HEK293 (cell line): ENCODE measurements at regions not wholly inside any gene's neighbourhood (a gene's known extent, or its start where the extent isn't known, plus 50 kb on each side); places are given as distances from the start of the nearest gene placed in this dataset.

Experiments used
- GFI1B ChIP-seq: fragments of 450-650 bp; formaldehyde crosslinking; IDR thresholded peaks from 2 replicates; pipeline ENCODE4 v1.5.1; 2016; ENCODE audit warnings: missing biosample characterization, missing genetic modification characterization
- ZNF121 ChIP-seq: fragments of 450-650 bp; formaldehyde crosslinking; IDR thresholded peaks from 2 replicates; pipeline ENCODE4 v1.5.1; 2016; ENCODE audit warnings: missing biosample characterization, missing genetic modification characterization
- ZNF274 ChIP-seq, 2 experiments: fragments of 200-500 bp in 1 of 2; fragments of 450-650 bp in 1 of 2; sonication (Bioruptor generic) in 1 of 2; formaldehyde crosslinking in 1 of 2; IDR thresholded peaks; 2 replicates each; pipeline versions ENCODE4 v1.5.1 to v1.6.1; 2014 to 2016; ENCODE audit warnings: borderline replicate concordance in 1 of 2, inconsistent platforms in 1 of 2, low read length in 1 of 2, missing biosample characterization in 1 of 2, missing genetic modification characterization in 1 of 2
- ZNF664 ChIP-seq: fragments of 450-650 bp; formaldehyde crosslinking; IDR thresholded peaks from 2 replicates; pipeline ENCODE4 v1.5.1; 2016; ENCODE audit warnings: missing biosample characterization, missing genetic modification characterization
- TF ChIP-seq, protein P1 (sequence below): fragments of 450-650 bp; formaldehyde crosslinking; IDR thresholded peaks from 2 replicates; pipeline ENCODE4 v1.5.1; 2016; ENCODE audit warnings: missing biosample characterization, missing genetic modification characterization
- TF ChIP-seq, protein P2 (sequence below): fragments of 450-650 bp; formaldehyde crosslinking; IDR thresholded peaks from 2 replicates; pipeline ENCODE4 v1.5.1; 2016; ENCODE audit warnings: missing biosample characterization, missing genetic modification characterization

DNA sequence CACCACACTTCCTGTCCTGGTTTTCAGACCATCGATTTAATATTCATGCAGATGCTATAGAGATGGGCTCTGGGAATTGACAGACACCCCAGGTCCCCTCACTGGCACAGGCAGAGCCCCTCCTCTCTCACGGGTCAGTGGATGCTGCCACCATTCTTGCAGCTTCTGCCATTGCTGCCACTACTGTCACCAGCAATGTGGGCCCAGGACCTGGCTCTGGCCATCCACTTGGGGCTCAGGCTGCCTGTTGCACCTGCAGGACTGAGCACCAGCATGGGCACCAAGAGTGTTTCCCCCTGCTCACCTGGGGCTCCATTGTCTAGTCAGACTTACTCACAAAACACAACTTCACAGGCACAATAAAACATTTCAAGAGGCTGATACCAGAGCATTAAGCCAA lies 479.0 kb upstream of the ZNF608 start:
- no peak for TF ChIP-seq ZNF664
- TF ChIP-seq, protein P1, sequence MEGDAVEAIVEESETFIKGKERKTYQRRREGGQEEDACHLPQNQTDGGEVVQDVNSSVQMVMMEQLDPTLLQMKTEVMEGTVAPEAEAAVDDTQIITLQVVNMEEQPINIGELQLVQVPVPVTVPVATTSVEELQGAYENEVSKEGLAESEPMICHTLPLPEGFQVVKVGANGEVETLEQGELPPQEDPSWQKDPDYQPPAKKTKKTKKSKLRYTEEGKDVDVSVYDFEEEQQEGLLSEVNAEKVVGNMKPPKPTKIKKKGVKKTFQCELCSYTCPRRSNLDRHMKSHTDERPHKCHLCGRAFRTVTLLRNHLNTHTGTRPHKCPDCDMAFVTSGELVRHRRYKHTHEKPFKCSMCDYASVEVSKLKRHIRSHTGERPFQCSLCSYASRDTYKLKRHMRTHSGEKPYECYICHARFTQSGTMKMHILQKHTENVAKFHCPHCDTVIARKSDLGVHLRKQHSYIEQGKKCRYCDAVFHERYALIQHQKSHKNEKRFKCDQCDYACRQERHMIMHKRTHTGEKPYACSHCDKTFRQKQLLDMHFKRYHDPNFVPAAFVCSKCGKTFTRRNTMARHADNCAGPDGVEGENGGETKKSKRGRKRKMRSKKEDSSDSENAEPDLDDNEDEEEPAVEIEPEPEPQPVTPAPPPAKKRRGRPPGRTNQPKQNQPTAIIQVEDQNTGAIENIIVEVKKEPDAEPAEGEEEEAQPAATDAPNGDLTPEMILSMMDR: no peak
- no peak for TF ChIP-seq GFI1B (tag by site-specific recombination)
- TF ChIP-seq ZNF121: no peak
- TF ChIP-seq, protein P2, sequence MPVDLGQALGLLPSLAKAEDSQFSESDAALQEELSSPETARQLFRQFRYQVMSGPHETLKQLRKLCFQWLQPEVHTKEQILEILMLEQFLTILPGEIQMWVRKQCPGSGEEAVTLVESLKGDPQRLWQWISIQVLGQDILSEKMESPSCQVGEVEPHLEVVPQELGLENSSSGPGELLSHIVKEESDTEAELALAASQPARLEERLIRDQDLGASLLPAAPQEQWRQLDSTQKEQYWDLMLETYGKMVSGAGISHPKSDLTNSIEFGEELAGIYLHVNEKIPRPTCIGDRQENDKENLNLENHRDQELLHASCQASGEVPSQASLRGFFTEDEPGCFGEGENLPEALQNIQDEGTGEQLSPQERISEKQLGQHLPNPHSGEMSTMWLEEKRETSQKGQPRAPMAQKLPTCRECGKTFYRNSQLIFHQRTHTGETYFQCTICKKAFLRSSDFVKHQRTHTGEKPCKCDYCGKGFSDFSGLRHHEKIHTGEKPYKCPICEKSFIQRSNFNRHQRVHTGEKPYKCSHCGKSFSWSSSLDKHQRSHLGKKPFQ: no peak
- TF ChIP-seq ZNF274 (IDR thresholded peaks at IDR 0.05; ENCODE audit: low read length): no peak
- TF ChIP-seq ZNF274 (tag by site-specific recombination; IDR thresholded peaks at IDR 0.05; ENCODE audit: borderline replicate concordance): no peak
